Ishikawa (cell line): ENCODE measurements at regions not wholly inside any gene's neighbourhood (a gene's known extent, or its start where the extent isn't known, plus 50 kb on each side); places are given as distances from the start of the nearest gene placed in this dataset.

ENCODE experiments used
- CEBPB ChIP-seq: IDR thresholded peaks from 2 replicates; pipeline ENCODE4 v1.6.1; 2012
- CREB1 ChIP-seq: IDR thresholded peaks from 2 replicates; pipeline ENCODE4 v1.6.1; 2012; ENCODE audit warnings: low read depth
- EGR1 ChIP-seq: IDR thresholded peaks from 2 replicates; pipeline ENCODE4 v1.6.1; 2012
- EP300 ChIP-seq: IDR thresholded peaks from 2 replicates; pipeline ENCODE4 v1.6.1; 2012; ENCODE audit warnings: borderline replicate concordance
- FOXM1 ChIP-seq: IDR thresholded peaks from 2 replicates; pipeline ENCODE4 v1.6.1; 2012; ENCODE audit warnings: low read depth, borderline replicate concordance
- RAD21 ChIP-seq: IDR thresholded peaks from 2 replicates; pipeline ENCODE4 v1.6.1; 2012; ENCODE audit warnings: low read depth
- REST ChIP-seq: IDR thresholded peaks from 2 replicates; pipeline ENCODE4 v1.6.1; 2012; ENCODE audit warnings: low read depth, mild to moderate bottlenecking
- TAF1 ChIP-seq: IDR thresholded peaks from 2 replicates; pipeline ENCODE4 v1.6.1; 2012; ENCODE audit warnings: low read depth, mild to moderate bottlenecking
- TCF12 ChIP-seq: IDR thresholded peaks from 2 replicates; pipeline ENCODE4 v1.6.1; 2012; ENCODE audit warnings: low read depth
- TEAD4 ChIP-seq: IDR thresholded peaks from 2 replicates; pipeline ENCODE4 v1.6.1; 2012
- YY1 ChIP-seq: IDR thresholded peaks from 2 replicates; pipeline ENCODE4 v1.6.1; 2012; ENCODE audit warnings: low read depth
- ZBTB7A ChIP-seq: IDR thresholded peaks from 2 replicates; pipeline ENCODE4 v1.6.1; 2012; ENCODE audit warnings: low read depth
- TF ChIP-seq, protein P1 (sequence below): IDR thresholded peaks from 2 replicates; pipeline ENCODE4 v1.6.1; 2012

DNA sequence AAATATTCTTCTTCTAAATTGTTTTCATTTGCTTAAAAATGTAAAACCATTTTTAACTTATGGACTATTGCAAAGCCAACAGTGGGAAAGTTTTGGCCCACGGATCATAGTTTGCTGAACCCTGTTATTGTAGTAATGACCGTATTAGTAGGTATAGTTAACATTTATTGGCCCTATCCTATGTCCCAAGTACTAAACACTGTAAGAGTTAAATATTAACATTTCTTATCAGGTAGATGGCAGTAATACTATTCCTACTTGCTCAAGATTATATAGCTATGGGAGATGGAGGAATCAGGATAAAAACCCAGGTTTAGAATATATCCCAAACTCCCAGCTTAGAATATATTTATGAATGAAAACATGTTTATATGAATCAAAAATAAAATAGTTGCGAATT is 993.2 kb downstream of the SORCS3 start:
- TF ChIP-seq TCF12 (no peak), FOXM1 (no peak), TEAD4 (no peak), TAF1 (no peak), EP300 (no peak), ZBTB7A (no peak), RAD21 (no peak), YY1 (no peak), EGR1 (no peak), CEBPB (no peak), REST (no peak), CREB1 (no peak)
- TF ChIP-seq, protein P1, sequence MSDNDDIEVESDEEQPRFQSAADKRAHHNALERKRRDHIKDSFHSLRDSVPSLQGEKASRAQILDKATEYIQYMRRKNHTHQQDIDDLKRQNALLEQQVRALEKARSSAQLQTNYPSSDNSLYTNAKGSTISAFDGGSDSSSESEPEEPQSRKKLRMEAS = no peak
